ENCODE measurements at regions not wholly inside any gene's neighbourhood (a gene's known extent, or its start where the extent isn't known, plus 50 kb on each side); places are given as distances from the start of the nearest gene placed in this dataset.

DNA sequence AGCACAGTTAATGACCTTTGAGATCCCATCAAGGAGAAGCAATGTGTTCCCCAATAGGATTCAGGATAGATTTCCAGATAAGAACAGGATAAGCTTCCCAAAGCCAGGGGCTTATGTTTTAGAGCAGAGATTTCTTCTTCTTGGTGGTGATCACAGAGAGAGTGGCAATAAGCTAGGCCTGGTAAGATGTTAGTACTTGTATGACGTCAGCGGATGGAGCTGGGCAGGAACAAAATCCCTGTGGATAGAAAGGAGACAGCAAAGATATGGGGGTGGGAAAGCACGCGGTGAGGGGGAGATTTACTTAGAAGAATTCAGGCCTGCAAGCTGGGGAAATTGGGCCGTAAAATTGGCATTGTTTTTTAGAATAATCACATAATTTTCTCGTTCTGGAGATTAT is 323.0 kb downstream of the MTX2 start:
- H3K27me3 ChIP-seq (ENCODE audit: control insufficient read depth, insufficient read depth, low read length): peaks cover 6% of the 10 kb centered on the region
- CTCF ChIA-PET: no interaction called here
- H3K36me3 ChIP-seq (ENCODE audit: control insufficient read depth, insufficient read depth, low read length): no peaks in the 10 kb centered on the region
- H3K4me3 ChIP-seq (ENCODE audit: low read depth, low read length): no peak overlapping the region
- POLR2A ChIA-PET: no interaction called here
- no peak for DNase-seq (ENCODE audit: low read depth)
- TF ChIP-seq, protein P1, sequence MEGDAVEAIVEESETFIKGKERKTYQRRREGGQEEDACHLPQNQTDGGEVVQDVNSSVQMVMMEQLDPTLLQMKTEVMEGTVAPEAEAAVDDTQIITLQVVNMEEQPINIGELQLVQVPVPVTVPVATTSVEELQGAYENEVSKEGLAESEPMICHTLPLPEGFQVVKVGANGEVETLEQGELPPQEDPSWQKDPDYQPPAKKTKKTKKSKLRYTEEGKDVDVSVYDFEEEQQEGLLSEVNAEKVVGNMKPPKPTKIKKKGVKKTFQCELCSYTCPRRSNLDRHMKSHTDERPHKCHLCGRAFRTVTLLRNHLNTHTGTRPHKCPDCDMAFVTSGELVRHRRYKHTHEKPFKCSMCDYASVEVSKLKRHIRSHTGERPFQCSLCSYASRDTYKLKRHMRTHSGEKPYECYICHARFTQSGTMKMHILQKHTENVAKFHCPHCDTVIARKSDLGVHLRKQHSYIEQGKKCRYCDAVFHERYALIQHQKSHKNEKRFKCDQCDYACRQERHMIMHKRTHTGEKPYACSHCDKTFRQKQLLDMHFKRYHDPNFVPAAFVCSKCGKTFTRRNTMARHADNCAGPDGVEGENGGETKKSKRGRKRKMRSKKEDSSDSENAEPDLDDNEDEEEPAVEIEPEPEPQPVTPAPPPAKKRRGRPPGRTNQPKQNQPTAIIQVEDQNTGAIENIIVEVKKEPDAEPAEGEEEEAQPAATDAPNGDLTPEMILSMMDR (IDR thresholded peaks at IDR 0.05; ENCODE audit: insufficient read depth, low read depth, low read length): no peak

DNA sequence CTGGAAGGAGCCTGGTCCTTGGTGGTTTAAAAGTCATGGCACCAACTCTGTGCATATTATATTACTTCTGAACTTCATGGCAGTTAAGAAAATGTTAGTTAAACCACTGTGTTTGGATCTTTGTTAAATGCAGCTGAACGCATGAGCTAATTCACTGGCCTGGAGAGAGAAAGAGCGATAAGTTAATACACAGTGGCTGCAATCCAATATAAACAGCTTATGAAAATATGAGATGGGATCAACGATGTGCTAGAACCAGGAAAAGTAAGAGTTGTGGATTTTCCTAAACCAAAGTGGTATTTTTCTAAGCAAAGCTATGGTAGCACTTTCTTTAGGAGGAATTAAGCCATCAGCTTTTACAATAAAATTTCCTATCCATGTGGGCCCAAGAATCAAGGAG is 326.7 kb downstream of the MTX2 start:
- TF ChIP-seq, protein P1 (IDR thresholded peaks at IDR 0.05; ENCODE audit: insufficient read depth, low read depth, low read length): no peak
- ChIA-PET CTCF (interaction anchor here (3.6 kb wide), 1 partner anchor 9 kb away, joined by 15 read pairs; no protein-coding TSS in a partner anchor), POLR2A (no interaction called here)
- Histone ChIP-seq H3K27me3 (ENCODE audit: control insufficient read depth, insufficient read depth, low read length) (peaks cover 7% of the 10 kb centered on the region), H3K36me3 (ENCODE audit: control insufficient read depth, insufficient read depth, low read length) (no peaks in the 10 kb centered on the region), H3K4me3 (ENCODE audit: low read depth, low read length) (no peak overlapping the region)
- DNase-seq (ENCODE audit: low read depth): no peak

DNA sequence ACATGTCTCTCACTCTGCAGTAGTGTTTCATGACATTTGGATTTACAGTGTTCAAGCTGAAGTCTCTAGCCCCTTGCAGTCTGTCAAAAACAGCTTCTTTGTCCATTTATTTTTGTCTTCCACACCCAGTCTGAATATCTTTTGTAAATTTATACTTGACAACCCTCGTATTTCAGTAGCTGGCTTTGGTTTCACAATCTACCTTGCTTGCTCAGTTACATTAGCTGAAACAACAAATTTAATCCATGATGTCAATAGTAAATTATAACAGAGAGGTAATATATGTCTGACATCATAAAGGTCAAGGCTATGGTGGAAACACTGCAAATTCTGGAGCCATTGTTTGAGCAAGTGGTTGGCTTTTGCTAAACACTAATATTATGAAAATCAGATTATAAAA is 328.7 kb downstream of the MTX2 start:
- POLR2A ChIA-PET: no interaction called here

DNA sequence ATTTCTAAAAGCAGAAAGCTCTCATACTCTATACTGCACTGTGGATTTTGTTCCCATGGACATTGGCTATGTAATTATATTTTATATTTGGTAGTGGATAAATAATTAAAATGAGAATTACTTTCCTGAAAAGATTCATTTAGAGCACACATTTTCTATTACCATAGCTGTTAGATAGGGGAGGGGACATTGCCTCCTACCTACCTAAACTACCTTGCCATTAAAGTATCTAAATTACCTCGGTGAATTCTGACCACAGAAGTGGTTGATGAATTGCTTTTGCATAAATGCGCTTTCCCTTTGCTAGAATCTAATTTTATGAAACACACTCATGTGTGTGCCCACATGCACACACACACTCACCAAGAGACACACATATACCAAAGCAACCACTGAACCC is 329.1 kb downstream of the MTX2 start:
- H3K36me3 ChIP-seq (ENCODE audit: control insufficient read depth, insufficient read depth, low read length): no peaks in the 10 kb centered on the region
- H3K27me3 ChIP-seq (ENCODE audit: control insufficient read depth, insufficient read depth, low read length): peaks cover 6% of the 10 kb centered on the region
- H3K4me3 ChIP-seq (ENCODE audit: low read depth, low read length): no peak overlapping the region
- TF ChIP-seq, protein P1 (IDR thresholded peaks at IDR 0.05; ENCODE audit: insufficient read depth, low read depth, low read length): no peak
- ChIA-PET CTCF (interaction anchor here (1.2 to 3.6 kb wide), 3 partner anchors 9 to 16 kb away, joined by 3 to 15 read pairs (median 4); no protein-coding TSS in a partner anchor), POLR2A (no interaction called here)
- no peak for DNase-seq (ENCODE audit: low read depth)

More for the DNA sequence above, 328.7 kb downstream of the MTX2 start:
- Histone ChIP-seq H3K27me3 (ENCODE audit: control insufficient read depth, insufficient read depth, low read length) (peaks cover 6% of the 10 kb centered on the region), H3K4me3 (ENCODE audit: low read depth, low read length) (no peak overlapping the region), H3K36me3 (ENCODE audit: control insufficient read depth, insufficient read depth, low read length) (no peaks in the 10 kb centered on the region)
- no peak for DNase-seq (ENCODE audit: low read depth)
- CTCF ChIA-PET: interaction anchor here (1.2 to 3.6 kb wide), 4 partner anchors 9 to 44 kb away, joined by 3 to 15 read pairs (median 4); no protein-coding TSS in a partner anchor
- TF ChIP-seq, protein P1 (IDR thresholded peaks at IDR 0.05; ENCODE audit: insufficient read depth, low read depth, low read length): no peak

DNA sequence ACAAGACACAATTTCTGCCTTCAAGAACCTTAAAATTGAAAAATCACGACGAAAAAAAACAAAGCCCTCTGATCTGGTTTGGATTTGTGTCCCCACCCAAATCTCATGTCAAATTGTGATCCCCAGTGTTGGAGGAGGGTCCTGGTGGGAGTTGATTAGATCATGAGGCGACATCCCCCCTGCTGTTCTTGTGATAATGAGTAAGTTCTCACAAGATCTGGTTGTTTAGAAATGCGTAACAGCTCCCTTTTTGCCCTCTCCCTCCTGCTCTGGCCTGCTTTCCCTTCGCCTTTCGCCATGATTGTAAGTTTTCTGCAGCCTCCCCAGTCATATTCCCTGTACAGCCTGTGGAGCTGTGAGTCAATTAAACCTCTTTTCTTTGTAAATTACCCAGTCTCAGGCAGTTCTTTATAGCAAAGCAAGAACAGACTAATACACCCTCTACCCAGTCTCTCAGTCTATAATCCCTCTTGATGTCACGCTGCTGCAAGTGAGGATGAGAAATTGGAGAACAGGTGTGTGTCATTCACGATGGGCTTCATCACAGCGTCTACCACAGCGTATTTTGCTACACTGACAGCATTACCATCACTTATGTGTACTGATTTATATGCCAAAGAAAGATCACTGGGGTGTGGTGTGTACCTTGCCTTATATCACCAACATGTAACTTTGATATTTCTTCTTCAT is 330.7 kb downstream of the MTX2 start:
- ChIA-PET POLR2A (no interaction called here), CTCF (no interaction called here)
- no peak for DNase-seq (ENCODE audit: low read depth)
- TF ChIP-seq, protein P1 (IDR thresholded peaks at IDR 0.05; ENCODE audit: insufficient read depth, low read depth, low read length): no peak
- Histone ChIP-seq H3K36me3 (ENCODE audit: control insufficient read depth, insufficient read depth, low read length) (no peaks in the 10 kb centered on the region), H3K4me3 (ENCODE audit: low read depth, low read length) (no peak overlapping the region), H3K27me3 (ENCODE audit: control insufficient read depth, insufficient read depth, low read length) (peaks cover 7% of the 10 kb centered on the region)
